Activated CD4-positive, alpha-beta T cell treated with anti-CD3 and anti-CD28 coated beads, Interleukin-2, amount 50 U/mL, for 24 hours (primary cell): ENCODE measurements at regions not wholly inside any gene's neighbourhood (a gene's known extent, or its start where the extent isn't known, plus 50 kb on each side); places are given as distances from the start of the nearest gene placed in this dataset.

Experiments
- DNase-seq, 2 donors: peaks; one replicate each; pipeline ENCODE4 v3.0.0-alpha.2; 2020; ENCODE audit warnings: low read depth in 1 of 2, low spot score in 1 of 2

- no peak for DNase-seq
Measured at GRCh38 chr3:23741036-23741706, 64.6 kb upstream of the UBE2E1 start.

GRCh38 chr3:23743141-23743784 lies 62.5 kb upstream of the UBE2E1 start:
- no peak for DNase-seq

- DNase-seq, result no peak
Measured at GRCh38 chr3:23746441-23746840, 59.3 kb upstream of the UBE2E1 start.

- no peak for DNase-seq
Measured at GRCh38 chr3:23747841-23748240, 57.9 kb upstream of the UBE2E1 start.

GRCh38 chr3:23748398-23749110 lies 57.2 kb upstream of the UBE2E1 start:
- no peak for DNase-seq

- no peak for DNase-seq
Measured at GRCh38 chr3:23749609-23750008, 56.1 kb upstream of the UBE2E1 start.

- DNase-seq, result no peak
Measured at GRCh38 chr3:23750573-23751210, 55.1 kb upstream of the UBE2E1 start.

GRCh38 chr3:23751212-23751723 lies 54.5 kb upstream of the UBE2E1 start:
- no peak for DNase-seq

- no peak for DNase-seq
Measured at GRCh38 chr3:23752126-23752525, 53.6 kb upstream of the UBE2E1 start.

GRCh38 chr3:23754215-23754614 lies 51.5 kb upstream of the UBE2E1 start:
- DNase-seq, result no peak
